Stimulated activated CD4-positive, alpha-beta T cell treated with anti-CD3 and anti-CD28 coated beads, Interleukin-1b, Interleukin-23, amount 100 ng/mL, for 24 hours (primary cell): ENCODE measurements at regions not wholly inside any gene's neighbourhood (a gene's known extent, or its start where the extent isn't known, plus 50 kb on each side); places are given as distances from the start of the nearest gene placed in this dataset.

Source experiments
- DNase-seq, 4 experiments: peaks; one replicate each; pipeline ENCODE4 v3.0.0-alpha.2; 2020; ENCODE audit warnings: low read depth in 4 of 4, low spot score in 1 of 4

DNA sequence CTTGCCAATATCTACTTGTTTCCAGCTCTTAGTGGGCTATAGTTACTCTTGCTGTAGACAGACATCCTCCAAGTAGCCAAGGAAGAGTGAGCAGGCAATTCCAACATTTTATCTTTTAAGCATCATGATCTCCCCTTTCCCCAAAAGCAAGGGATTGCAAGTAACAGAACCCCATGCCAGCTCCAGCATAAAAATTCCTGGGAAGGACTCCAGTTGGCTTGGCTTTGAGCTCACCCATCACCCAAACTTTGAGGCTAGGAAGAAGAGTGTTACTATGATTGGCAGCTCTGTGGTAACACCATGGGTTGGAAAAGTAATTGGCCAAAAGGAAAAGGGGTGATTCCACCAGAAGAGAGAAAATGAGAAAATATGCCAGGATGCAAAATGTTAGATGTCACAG is 1086.4 kb upstream of the RBFOX1 start:
- no peak for DNase-seq

GRCh38 chr16:6232056-6232455 is 1100.6 kb upstream of the RBFOX1 start:
- no peak for DNase-seq

DNA sequence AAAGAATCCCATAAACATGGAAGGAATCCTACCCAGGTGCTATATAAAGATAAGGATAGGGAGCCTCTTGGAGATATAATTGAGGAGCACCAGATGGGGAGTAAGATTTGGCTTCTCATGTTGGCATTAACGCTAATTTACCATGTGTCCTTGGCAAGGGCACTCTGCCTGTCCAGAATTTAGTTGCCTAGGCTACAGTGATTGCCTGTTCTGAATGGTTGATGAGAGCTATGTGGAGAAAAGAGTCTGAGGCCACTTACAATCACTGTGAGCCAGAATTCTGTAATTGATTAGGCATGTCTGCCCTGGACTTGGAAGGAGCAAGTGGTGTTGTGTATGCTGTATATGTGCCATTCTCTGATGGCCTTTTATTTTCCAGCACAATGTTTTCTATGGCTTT is 1101.2 kb upstream of the RBFOX1 start:
- no peak for DNase-seq

DNA sequence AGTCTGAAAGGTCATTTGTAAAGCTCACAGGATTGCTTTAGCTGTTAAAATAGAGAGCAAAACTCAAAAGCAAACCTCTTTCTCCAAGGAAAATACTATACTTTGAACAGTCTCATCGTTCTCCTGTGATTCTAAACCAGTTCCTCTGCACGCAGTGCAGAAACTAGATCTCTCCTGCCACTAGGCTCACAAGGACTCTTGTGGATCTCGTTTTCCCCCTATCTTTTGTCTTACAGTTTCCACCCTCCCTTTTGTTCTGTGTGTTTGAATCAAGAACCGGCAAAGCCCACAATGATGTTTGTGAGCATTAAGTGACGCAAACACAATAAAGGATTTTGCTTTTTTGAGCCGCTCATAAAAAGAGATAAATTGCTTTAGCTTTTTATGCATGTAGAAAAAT is 1103.5 kb upstream of the RBFOX1 start:
- no peak for DNase-seq

DNA sequence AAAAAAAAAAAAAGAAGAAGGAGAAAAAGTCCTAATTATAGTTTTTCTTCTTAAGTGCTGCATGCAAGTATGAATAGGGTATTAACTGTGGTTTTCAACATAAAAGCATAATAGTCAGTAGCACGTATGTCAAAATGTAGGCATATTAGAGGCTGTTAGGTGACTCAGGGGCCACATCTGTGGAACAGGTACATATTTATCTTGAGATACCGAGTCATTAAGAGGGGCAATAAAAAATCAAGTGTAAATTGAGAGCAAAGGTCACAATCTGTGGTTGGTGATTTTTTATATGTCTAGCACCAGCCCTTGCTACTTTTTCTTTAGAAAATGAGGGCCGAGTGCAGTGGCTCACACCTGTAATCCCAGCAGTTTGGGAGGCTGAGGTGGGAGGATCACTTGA is 1113.8 kb upstream of the RBFOX1 start:
- DNase-seq, result no peak

- no peak for DNase-seq
Observed at GRCh38 chr16:6216836-6217235, 1115.8 kb upstream of the RBFOX1 start.

DNA sequence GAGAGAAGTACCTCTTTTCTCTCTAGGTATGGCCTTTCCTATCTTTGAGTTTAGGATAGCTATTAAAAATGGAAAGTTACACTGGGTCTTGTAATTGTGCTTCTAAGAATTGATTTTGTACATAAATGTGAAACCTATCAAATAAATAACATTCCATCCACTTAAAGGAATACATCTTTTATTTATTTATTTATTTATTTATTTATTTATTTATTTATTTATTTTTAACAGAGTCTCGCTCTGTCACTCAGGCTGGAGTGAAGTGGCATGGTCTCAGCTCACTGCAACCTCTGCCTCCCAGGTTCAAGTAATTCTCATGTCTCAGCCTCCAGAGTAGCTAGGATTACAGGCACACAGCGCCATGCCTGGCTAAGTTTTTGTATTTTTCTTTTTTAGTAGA is 1114.0 kb upstream of the EEF2KMT start:
- no peak for DNase-seq

DNA sequence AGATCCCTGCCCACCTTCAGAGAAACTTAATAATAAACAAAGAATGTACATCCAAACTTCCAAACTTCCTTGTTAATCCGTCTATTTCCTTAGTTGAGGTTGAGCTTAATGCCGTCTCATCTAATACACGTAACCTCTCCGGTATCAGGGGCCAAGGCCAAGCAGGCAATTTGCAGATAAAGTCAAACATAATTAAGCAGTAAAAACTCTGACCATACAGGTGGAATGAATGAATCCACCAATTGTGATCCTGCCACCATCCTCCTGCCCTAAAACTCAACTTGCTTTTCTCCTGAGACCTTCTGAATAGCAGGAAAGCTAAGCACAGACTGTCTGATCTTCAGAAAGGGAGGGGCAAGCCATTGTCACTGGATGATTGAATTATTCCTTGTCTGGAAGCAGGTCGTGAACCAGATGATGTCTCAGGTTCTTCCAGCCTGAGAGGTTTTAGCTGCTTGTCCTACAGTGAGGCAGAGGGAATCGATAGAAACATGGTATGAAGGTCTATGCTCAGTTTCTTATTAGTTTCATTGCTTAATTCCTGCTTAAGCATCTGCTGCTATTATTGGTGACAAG is 1111.8 kb upstream of the EEF2KMT start:
- DNase-seq, result no peak

GRCh38 chr16:6207580-6207979 is 1110.0 kb upstream of the EEF2KMT start:
- DNase-seq, result no peak

DNA sequence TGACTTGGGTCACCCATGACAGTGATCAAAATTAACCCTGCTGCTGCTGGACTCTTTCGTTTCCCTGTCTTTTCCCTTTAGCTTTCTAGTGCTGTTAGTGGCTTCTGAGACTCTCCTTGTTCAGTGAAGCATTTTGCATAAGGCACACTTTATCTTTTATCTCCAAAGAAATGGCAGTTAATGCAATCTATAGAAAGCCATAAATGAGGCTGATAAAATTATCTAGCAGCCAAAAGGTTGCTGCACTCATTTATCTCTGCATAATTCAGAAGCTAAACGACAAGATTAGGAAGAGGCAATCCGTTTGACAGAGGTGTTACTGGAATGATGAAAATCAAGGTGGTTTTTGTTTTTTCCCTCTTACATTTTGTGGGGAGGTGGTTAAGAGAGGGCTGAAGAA is 1109.5 kb upstream of the EEF2KMT start:
- no peak for DNase-seq

- DNase-seq, result no peak
Observed at GRCh38 chr16:6206080-6206479, 1108.5 kb upstream of the EEF2KMT start.

DNA sequence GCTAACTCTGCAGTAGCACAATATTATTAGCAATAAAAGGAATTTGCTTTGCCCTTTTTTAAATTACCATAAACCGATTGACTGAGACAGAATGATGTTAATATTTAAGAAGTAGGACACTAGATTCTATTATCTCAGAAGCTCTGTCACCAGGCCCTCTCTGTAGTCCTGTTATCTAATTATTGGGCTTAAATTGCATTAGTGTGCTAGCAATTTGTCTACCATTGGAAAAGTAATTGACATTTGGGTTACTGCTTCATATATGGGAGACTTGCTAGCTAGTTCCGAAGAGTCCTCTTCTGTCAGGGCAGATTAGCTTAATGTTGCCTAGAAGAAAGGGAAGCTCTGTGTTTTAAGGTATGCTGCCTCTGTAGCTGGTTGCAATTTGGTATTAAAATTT is 1107.3 kb upstream of the EEF2KMT start:
- no peak for DNase-seq

DNA sequence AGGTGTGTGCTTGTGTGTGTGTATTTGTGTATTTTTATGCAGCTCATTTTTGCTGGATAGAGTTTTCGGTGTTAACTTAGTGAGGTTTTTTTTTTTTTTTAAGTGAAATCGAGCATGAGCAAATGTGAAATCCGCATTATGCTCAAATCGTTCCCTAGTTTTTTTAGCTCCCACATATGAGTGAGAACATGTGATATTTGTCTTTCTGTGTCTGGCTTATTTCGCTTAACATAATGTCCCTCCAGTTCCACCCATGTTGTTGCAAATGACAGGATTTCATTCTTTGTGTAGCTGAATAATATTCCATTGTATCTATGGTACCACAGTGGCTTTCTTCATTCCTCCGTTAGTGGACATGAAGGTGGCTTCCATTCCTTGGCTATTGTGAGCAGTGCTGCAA is 1103.3 kb upstream of the EEF2KMT start:
- no peak for DNase-seq

DNA sequence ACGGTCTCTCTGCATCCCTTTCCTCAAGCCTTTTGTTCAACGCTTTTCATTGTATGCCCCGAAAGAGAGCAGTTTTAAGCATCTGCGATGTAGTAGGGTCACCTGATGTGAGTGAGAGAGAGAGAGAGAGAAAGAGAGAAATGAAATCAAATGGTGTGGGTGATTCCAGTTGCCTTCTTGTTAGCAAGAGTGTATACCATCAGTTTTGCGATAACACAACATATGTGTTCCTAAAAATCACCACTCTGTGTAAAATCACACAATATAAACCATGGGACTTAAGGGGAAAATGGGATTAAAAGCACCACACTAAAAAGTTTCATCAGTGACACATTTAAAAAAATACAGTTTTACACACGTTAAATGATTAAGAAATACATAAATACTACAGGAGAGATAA is 1102.7 kb upstream of the EEF2KMT start:
- DNase-seq, result no peak

- DNase-seq, result no peak
Observed at GRCh38 chr16:6195966-6196365, 1098.4 kb upstream of the EEF2KMT start.

DNA sequence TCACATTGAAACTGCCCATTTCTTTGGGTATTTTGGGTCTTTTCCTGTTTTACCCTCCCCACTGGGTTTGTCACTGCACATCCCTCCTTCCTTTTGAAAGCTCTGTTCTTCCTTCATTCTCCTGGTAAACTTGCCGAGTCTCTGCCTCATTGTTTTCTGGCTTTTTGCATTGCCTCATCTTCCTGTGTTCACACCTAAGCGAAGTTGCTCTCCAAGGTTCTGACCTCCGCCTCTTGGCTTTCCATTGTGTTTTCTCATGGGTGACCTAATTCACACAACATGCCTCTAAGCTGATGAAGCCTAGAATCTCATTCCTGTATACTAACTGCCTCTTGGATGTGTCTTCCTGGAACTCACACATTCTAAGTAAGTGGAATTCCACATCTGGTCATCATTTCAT is 1096.1 kb upstream of the EEF2KMT start:
- DNase-seq, result no peak

DNA sequence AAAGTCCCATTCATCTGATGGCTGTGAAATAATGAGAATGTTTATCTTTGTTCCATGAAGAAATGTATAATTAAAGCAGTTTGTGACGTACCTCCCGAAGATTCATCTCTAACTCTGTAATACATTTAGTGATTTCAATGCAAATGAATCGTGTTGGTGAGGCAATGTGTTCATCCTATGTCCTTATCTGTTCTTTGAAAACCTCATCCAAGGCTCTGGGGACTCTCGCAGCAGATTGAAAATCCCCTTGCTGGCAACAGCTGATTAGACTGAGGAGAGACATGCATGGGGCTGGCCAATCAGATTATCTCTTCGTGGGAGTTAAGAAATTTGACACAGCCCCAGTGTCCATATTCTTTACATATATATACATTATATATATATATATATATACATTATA is 1095.4 kb upstream of the EEF2KMT start:
- no peak for DNase-seq

DNA sequence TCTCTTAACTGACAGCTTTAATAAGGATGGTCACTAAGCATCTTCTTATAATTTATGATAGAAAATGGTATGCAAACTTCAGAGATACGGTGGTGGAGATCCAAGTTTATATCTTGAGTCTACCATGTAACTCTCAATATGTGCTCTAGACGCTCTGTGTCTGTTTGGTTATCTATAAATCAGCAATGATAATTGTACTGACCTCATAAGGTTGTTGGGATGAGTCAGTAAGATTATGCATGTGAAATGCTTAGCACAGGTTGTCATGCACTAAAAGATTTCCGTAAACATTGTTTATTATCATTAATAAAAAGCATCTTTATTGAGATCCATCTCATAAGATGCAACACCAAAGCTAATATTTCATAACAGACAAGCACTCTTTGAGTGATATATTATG is 1094.9 kb upstream of the EEF2KMT start:
- DNase-seq, result no peak

DNA sequence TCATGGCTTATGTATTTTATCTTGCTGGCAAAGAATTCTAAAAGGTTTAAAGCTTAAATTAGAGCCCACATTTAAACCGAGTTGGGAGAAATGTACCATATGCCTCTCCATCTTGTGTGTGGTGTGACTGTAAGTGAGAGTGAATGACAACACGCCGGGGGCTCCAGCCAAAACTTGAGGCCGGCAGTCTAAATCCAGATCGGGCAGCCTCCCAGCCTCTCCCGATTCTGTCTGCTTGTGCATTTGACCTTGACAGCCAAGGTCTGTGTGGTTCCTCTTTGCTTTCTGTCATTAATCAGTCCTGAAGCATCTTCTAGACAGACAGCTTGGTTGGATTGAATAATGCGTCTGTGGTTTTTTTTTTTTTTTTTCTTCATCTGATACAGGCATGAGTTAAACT is 1093.2 kb upstream of the EEF2KMT start:
- DNase-seq, result no peak

DNA sequence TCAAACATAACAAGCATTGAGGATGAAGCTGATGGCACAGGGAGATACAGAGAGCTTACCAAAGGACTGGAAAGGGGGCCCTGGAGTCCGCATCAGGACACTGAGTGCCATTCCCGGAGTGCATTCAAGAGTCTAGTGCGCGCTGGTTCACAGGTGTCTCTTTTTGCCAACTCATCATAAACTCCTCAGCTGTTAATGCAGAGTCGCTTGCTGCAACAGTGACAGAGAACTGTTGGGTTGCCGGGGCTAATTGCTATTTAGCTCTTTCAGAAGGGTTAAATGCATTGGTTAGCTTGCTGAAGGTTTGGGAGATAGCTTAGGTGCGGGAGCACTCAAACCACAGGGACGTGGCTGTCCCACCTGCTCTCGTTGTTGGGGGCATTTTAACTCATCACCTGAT is 1091.6 kb upstream of the EEF2KMT start:
- no peak for DNase-seq

- DNase-seq, result no peak
Observed at GRCh38 chr16:6177616-6178180, 1080.1 kb upstream of the EEF2KMT start.

DNA sequence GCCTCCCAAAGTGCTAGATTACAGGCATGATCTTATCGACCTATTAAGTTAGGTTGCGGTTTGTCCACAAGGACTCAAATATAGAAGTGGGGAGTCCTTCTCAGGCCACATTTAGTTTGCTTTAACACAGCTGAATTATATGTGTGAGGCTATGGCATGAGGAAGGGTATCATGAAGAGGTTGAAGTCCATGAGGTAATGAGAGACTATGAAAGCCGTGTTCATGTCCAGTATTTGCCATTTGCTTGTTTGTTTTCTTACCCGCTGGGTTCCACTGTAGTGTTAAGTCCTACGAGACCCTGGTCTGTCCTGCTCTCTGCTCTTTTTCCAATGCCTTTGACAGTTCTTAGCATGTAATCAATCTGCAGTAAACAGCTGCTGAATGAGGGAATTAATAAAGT is 1072.4 kb upstream of the EEF2KMT start:
- DNase-seq, result no peak

- DNase-seq, result no peak
Observed at GRCh38 chr16:6165330-6165979, 1067.9 kb upstream of the EEF2KMT start.
